ENCODE measurements at regions not wholly inside any gene's neighbourhood (a gene's known extent, or its start where the extent isn't known, plus 50 kb on each side); places are given as distances from the start of the nearest gene placed in this dataset.

- ChIA-PET CTCF (no interaction called here), POLR2A (no interaction called here)
- TF ChIP-seq CTCF (IDR thresholded peaks at IDR 0.05; ENCODE audit: insufficient read depth, low read length, missing control alignments): no peak
- DNase-seq (ENCODE audit: low read depth, low spot score): no peak
- H3K4me3 ChIP-seq (ENCODE audit: low read depth, low read length): no peak overlapping the region
Observed at GRCh38 chr12:130240831-130241590, 78.7 kb downstream of the FZD10 start.

GRCh38 chr12:130242506-130242905, 80.2 kb downstream of the FZD10 start:
- ChIA-PET POLR2A (no interaction called here), CTCF (no interaction called here)
- no peak for DNase-seq (ENCODE audit: low read depth, low spot score)
- no peak for TF ChIP-seq CTCF (IDR thresholded peaks at IDR 0.05; ENCODE audit: insufficient read depth, low read length, missing control alignments)
- no peak overlapping the region for H3K4me3 ChIP-seq (ENCODE audit: low read depth, low read length)

GRCh38 chr12:130245251-130245650, 83.0 kb downstream of the FZD10 start:
- POLR2A ChIA-PET: no interaction called here
- CTCF ChIA-PET: no interaction called here
- no peak overlapping the region for H3K4me3 ChIP-seq (ENCODE audit: low read depth, low read length)
- no peak for DNase-seq (ENCODE audit: low read depth, low spot score)
- TF ChIP-seq CTCF (IDR thresholded peaks at IDR 0.05; ENCODE audit: insufficient read depth, low read length, missing control alignments): no peak

- no peak overlapping the region for H3K4me3 ChIP-seq (ENCODE audit: low read depth, low read length)
- TF ChIP-seq CTCF (IDR thresholded peaks at IDR 0.05; ENCODE audit: insufficient read depth, low read length, missing control alignments): no peak
- ChIA-PET CTCF (no interaction called here), POLR2A (no interaction called here)
- DNase-seq (ENCODE audit: low read depth, low spot score): no peak
Observed at GRCh38 chr12:130246560-130246959, 84.3 kb downstream of the FZD10 start.

GRCh38 chr12:130247634-130248237, 85.5 kb downstream of the FZD10 start:
- TF ChIP-seq CTCF (IDR thresholded peaks at IDR 0.05; ENCODE audit: insufficient read depth, low read length, missing control alignments): no peak
- no peak overlapping the region for H3K4me3 ChIP-seq (ENCODE audit: low read depth, low read length)
- ChIA-PET POLR2A (no interaction called here), CTCF (no interaction called here)
- no peak for DNase-seq (ENCODE audit: low read depth, low spot score)

GRCh38 chr12:130249376-130249775, 87.1 kb downstream of the FZD10 start:
- DNase-seq (ENCODE audit: low read depth, low spot score): no peak
- CTCF ChIA-PET: no interaction called here
- no peak for TF ChIP-seq CTCF (IDR thresholded peaks at IDR 0.05; ENCODE audit: insufficient read depth, low read length, missing control alignments)
- POLR2A ChIA-PET: no interaction called here
- no peak overlapping the region for H3K4me3 ChIP-seq (ENCODE audit: low read depth, low read length)
